ENCODE measurements at regions not wholly inside any gene's neighbourhood (a gene's known extent, or its start where the extent isn't known, plus 50 kb on each side); places are given as distances from the start of the nearest gene placed in this dataset.
A peak's percentile ranks its signal among the peaks of the same experiment; 100 is the strongest.

DNA sequence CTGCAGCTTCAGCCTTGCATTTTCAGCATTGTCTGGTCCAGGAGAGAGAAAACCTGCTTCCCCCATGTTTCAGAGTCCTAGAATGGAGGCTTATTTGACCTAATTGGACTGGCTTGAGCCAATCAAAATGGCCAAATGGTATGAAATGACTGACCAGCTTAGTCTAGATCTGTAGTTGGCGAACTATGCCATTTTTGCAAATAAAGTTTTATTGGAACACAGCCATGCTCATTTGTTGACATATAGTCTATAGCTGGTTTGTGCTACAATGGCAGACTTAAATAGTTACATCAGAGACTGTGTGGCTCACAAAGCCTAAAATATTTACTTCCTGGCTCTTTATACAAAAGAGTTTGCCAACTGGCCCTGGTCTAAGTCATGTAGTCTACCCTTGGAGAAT, 180.8 kb downstream of the HS3ST3B1 start:
- no peak for DNase-seq (ENCODE audit: insufficient read length, low spot score, missing footprints)
- H4K20me1 ChIP-seq (ENCODE audit: insufficient read depth, low read length) = no peaks in the 10 kb centered on the region
- TF ChIP-seq, protein P1, sequence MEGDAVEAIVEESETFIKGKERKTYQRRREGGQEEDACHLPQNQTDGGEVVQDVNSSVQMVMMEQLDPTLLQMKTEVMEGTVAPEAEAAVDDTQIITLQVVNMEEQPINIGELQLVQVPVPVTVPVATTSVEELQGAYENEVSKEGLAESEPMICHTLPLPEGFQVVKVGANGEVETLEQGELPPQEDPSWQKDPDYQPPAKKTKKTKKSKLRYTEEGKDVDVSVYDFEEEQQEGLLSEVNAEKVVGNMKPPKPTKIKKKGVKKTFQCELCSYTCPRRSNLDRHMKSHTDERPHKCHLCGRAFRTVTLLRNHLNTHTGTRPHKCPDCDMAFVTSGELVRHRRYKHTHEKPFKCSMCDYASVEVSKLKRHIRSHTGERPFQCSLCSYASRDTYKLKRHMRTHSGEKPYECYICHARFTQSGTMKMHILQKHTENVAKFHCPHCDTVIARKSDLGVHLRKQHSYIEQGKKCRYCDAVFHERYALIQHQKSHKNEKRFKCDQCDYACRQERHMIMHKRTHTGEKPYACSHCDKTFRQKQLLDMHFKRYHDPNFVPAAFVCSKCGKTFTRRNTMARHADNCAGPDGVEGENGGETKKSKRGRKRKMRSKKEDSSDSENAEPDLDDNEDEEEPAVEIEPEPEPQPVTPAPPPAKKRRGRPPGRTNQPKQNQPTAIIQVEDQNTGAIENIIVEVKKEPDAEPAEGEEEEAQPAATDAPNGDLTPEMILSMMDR (IDR thresholded peaks at IDR 0.05; ENCODE audit: extremely low read depth, low read depth, low read length) = no peak
- H3K4me2 ChIP-seq (ENCODE audit: insufficient read depth, low read length) = no peak overlapping the region
- H2AFZ ChIP-seq (ENCODE audit: low read length) = no peak overlapping the region
- H3K79me2 ChIP-seq (ENCODE audit: insufficient read depth, low read length) = no peaks in the 10 kb centered on the region
- peaks cover 2% of the 10 kb centered on the region for H3K27me3 ChIP-seq (ENCODE audit: insufficient read depth, low read length)
- no peak overlapping the region for H3K4me3 ChIP-seq (ENCODE audit: insufficient read depth, low read length)
- no peaks in the 10 kb centered on the region for H3K36me3 ChIP-seq (ENCODE audit: insufficient read depth, low read length)
- H3K4me1 ChIP-seq (ENCODE audit: insufficient read depth, low read length) = no peaks in the 10 kb centered on the region
- H3K27ac ChIP-seq (ENCODE audit: low read depth, low read length) = no peak overlapping the region
- H3K9me3 ChIP-seq (ENCODE audit: low read depth, low read length) = no peaks in the 10 kb centered on the region

DNA sequence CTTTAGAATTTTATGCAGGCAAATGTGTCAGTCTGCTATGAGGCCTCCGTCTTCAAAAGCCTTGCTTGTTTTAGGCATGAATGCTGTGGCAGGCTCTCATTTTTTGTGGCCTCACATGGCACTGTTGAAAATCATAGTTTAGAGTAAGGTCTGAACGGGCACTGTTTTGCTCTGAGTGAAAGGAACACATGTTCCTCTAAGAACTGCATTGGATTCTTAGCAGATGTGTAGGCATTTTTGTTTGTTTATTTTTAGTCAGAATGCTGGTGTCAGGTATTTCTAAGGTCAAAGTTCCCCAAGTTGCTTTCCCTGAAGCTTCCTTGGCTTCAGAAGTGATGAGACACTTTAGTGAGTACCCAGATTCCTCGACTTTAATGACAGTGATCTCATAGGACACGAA, 173.7 kb downstream of the HS3ST3B1 start:
- H3K4me1 ChIP-seq (ENCODE audit: insufficient read depth, low read length) = peaks cover 4% of the 10 kb centered on the region
- H3K27me3 ChIP-seq (ENCODE audit: insufficient read depth, low read length) = no peaks in the 10 kb centered on the region
- H2AFZ ChIP-seq (ENCODE audit: low read length) = no peak overlapping the region
- no peak for DNase-seq (ENCODE audit: insufficient read length, low spot score, missing footprints)
- TF ChIP-seq, protein P1 (IDR thresholded peaks at IDR 0.05; ENCODE audit: extremely low read depth, low read depth, low read length) = no peak
- no peaks in the 10 kb centered on the region for H3K79me2 ChIP-seq (ENCODE audit: insufficient read depth, low read length)
- no peaks in the 10 kb centered on the region for H3K36me3 ChIP-seq (ENCODE audit: insufficient read depth, low read length)
- no peaks in the 10 kb centered on the region for H4K20me1 ChIP-seq (ENCODE audit: insufficient read depth, low read length)
- no peaks in the 10 kb centered on the region for H3K9me3 ChIP-seq (ENCODE audit: low read depth, low read length)
- H3K4me2 ChIP-seq (ENCODE audit: insufficient read depth, low read length) = no peak overlapping the region
- H3K27ac ChIP-seq (ENCODE audit: low read depth, low read length) = no peak overlapping the region
- no peak overlapping the region for H3K4me3 ChIP-seq (ENCODE audit: insufficient read depth, low read length)

DNA sequence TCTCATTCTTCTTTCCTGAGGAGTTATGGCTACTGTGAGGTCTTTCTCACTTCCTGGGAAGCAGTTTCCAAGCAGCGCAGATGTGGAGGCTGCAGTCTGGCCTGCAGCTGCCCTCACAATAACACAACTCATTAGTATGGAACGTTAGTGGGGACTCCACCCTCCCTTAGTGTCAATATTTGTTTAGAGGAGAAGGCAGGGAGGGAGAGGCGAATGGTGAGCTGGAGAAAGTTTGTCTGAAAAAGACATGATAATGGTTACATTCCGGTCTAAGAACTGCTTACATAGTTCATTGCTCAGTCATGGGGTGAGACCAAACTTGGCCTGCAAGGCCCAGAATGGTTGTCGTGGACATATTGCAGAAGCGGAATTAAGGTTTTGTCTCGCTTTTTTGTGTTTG, 170.2 kb downstream of the HS3ST3B1 start:
- Histone ChIP-seq H2AFZ (ENCODE audit: low read length) (peak overlapping the region; percentile 57), H3K4me1 (ENCODE audit: insufficient read depth, low read length) (peaks cover 4% of the 10 kb centered on the region), H4K20me1 (ENCODE audit: insufficient read depth, low read length) (no peaks in the 10 kb centered on the region), H3K36me3 (ENCODE audit: insufficient read depth, low read length) (no peaks in the 10 kb centered on the region), H3K79me2 (ENCODE audit: insufficient read depth, low read length) (no peaks in the 10 kb centered on the region), H3K27me3 (ENCODE audit: insufficient read depth, low read length) (no peaks in the 10 kb centered on the region), H3K4me3 (ENCODE audit: insufficient read depth, low read length) (no peak overlapping the region), H3K27ac (ENCODE audit: low read depth, low read length) (no peak overlapping the region), H3K4me2 (ENCODE audit: insufficient read depth, low read length) (no peak overlapping the region), H3K9me3 (ENCODE audit: low read depth, low read length) (no peaks in the 10 kb centered on the region)
- TF ChIP-seq, protein P1 (IDR thresholded peaks at IDR 0.05; ENCODE audit: extremely low read depth, low read depth, low read length) = no peak
- peak; percentile 50 for DNase-seq (ENCODE audit: insufficient read length, low spot score, missing footprints)

DNA sequence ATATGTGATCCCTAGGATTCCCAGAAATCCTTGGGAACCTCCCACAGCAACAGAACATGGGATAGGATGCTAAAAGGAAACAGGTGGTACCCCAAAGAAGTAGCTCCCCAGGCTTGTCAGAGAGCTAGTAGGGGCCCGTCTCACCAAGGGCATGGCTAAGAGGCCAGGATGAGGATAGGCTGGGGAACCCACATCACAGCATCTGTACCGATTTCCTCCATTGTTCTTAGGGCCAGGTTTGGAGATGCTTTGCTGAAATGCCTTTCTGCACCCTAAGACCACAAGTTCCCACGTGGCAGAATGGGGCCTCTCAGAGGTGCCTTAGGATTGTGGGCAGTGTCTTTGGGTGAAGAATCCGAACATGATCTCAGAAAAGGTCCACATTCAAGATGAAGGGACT, 169.5 kb downstream of the HS3ST3B1 start:
- TF ChIP-seq, protein P1 (IDR thresholded peaks at IDR 0.05; ENCODE audit: extremely low read depth, low read depth, low read length) = no peak
- Histone ChIP-seq H3K4me3 (ENCODE audit: insufficient read depth, low read length) (no peak overlapping the region), H3K4me1 (ENCODE audit: insufficient read depth, low read length) (peaks cover 4% of the 10 kb centered on the region), H3K4me2 (ENCODE audit: insufficient read depth, low read length) (no peak overlapping the region), H4K20me1 (ENCODE audit: insufficient read depth, low read length) (no peaks in the 10 kb centered on the region), H3K79me2 (ENCODE audit: insufficient read depth, low read length) (no peaks in the 10 kb centered on the region), H3K27ac (ENCODE audit: low read depth, low read length) (no peak overlapping the region), H3K9me3 (ENCODE audit: low read depth, low read length) (no peaks in the 10 kb centered on the region), H3K27me3 (ENCODE audit: insufficient read depth, low read length) (no peaks in the 10 kb centered on the region), H3K36me3 (ENCODE audit: insufficient read depth, low read length) (no peaks in the 10 kb centered on the region), H2AFZ (ENCODE audit: low read length) (no peak overlapping the region)
- DNase-seq (ENCODE audit: insufficient read length, low spot score, missing footprints) = no peak
